GM12878 (cell line): ENCODE measurements at regions not wholly inside any gene's neighbourhood (a gene's known extent, or its start where the extent isn't known, plus 50 kb on each side); places are given as distances from the start of the nearest gene placed in this dataset.
A peak's percentile ranks its signal among the peaks of the same experiment; 100 is the strongest.
"Not testable (repeated sequence)": the region's sequence is repeated elsewhere in the genome, so short reads cannot be mapped to it uniquely, and the experiment has no call there.

Experiments used
- ATAC-seq: fragments of 200-7000 bp; cut with Tn5 transposase; 3 replicates; pipeline ENCODE4 v1.9.1; 2020; ENCODE audit warnings: mild to moderate bottlenecking, moderate library complexity
- BruUV-seq: library from RNA; stranded (reverse); fragments of 400-500 nt; replicated peaks from 2 replicates; lab custom pipeline; 2021; lab: Mats Ljungman, UMichigan
- CTCF ChIA-PET: fragments of 300-600 bp; sonication (Branson Sonifier 250); formaldehyde crosslinking; extraction: SDS; loops from one replicate; lab custom pipeline; 2021; ENCODE audit warnings: inconsistent platforms; lab: Yijun Ruan, JAX
- POLR2A ChIA-PET: fragments of 350-600 bp; formaldehyde crosslinking; extraction: SDS; loops from one replicate; lab custom pipeline; 2021; ENCODE audit warnings: inconsistent platforms; lab: Charles Lee
- RAD21 ChIA-PET: fragments of 300-600 bp; sonication (Branson Sonifier 250); formaldehyde crosslinking; loops from one replicate; lab custom pipeline; 2023; ENCODE audit warnings: antibody characterized with exemption; ENCODE audit not compliant: unreplicated experiment; lab: Charles Lee
- SMC1A ChIA-PET: fragments of 300-600 bp; sonication (Branson Sonifier 250); formaldehyde crosslinking; loops from one replicate; lab custom pipeline; 2023; ENCODE audit not compliant: unreplicated experiment, uncharacterized antibody; lab: Charles Lee
- DNase-seq: peaks from one replicate; pipeline ENCODE4 v3.0.0-alpha.2; 2011; ENCODE audit warnings: low read depth, low spot score
- FAIRE-seq: peaks from 3 replicates; lab custom pipeline; 2011; peaks lifted over from hg19 to GRCh38; lab: Jason Lieb, UNC
- H2AFZ ChIP-seq: 2 replicates; pipeline ENCODE4 v1.6.0; 2011; ENCODE audit warnings: low read depth, low read length, control low read depth; ENCODE audit not compliant: control insufficient read depth
- H3K27ac ChIP-seq: 2 replicates; pipeline ENCODE4 v1.5.1; 2011; ENCODE audit warnings: control low read depth; ENCODE audit not compliant: control insufficient read depth, insufficient read depth
- H3K27me3 ChIP-seq, 2 experiments: replicated peaks in 1 of 2; 2 replicates each; pipeline versions ENCODE4 v1.6.0 to v1.6.1; 2011; ENCODE audit warnings: low read length in 1 of 2; ENCODE audit not compliant: control insufficient read depth in 2 of 2, insufficient read depth in 2 of 2
- H3K36me3 ChIP-seq, 2 experiments: 2 replicates each; pipeline ENCODE4 v1.5.1; 2011; ENCODE audit warnings: low read length in 1 of 2; ENCODE audit not compliant: control insufficient read depth in 2 of 2, insufficient read depth in 2 of 2
- H3K4me1 ChIP-seq: 2 replicates; pipeline ENCODE4 v1.6.1; 2011; ENCODE audit warnings: mild to moderate bottlenecking, low read length, moderate library complexity, mixed read lengths; ENCODE audit not compliant: control insufficient read depth, insufficient read depth
- H3K4me2 ChIP-seq: 2 replicates; pipeline ENCODE4 v1.6.0; 2011; ENCODE audit warnings: control low read depth; ENCODE audit not compliant: control insufficient read depth, insufficient read depth
- H3K4me3 ChIP-seq: fragments of 200-600 bp; sonication (generic); 2 replicates; pipeline ENCODE4 v1.5.1; 2016
- H3K79me2 ChIP-seq: 2 replicates; pipeline ENCODE4 v1.6.0; 2011; ENCODE audit warnings: low read length; ENCODE audit not compliant: control insufficient read depth, insufficient read depth
- H3K9ac ChIP-seq: 2 replicates; pipeline ENCODE4 v1.8.0; 2011; ENCODE audit warnings: low read length, control low read depth, mixed read lengths; ENCODE audit not compliant: control insufficient read depth, insufficient read depth
- H3K9me3 ChIP-seq: replicated peaks from 3 replicates; pipeline ENCODE4 v1.5.1; 2011; ENCODE audit warnings: mild to moderate bottlenecking, low read length; ENCODE audit not compliant: control insufficient read depth, insufficient read depth
- H4K20me1 ChIP-seq: 2 replicates; pipeline ENCODE4 v1.6.0; 2011; ENCODE audit not compliant: control insufficient read depth, insufficient read depth
- WGBS: methylation state at CpG from one replicate; pipeline ENCODE4 v1.1.6; 2016; ENCODE audit warnings: low lambda C conversion rate; ENCODE audit not compliant: insufficient replicate concordance, insufficient coverage; ENCODE audit errors: missing lambda C conversion rate; 5-methylcytosine and 5-hydroxymethylcytosine counted together
- in situ Hi-C: fragments of 300-500 bp; cut with MboI; formaldehyde crosslinking; loops from 9 replicates; pipeline ENCODE4 v1.14.3; 2018; ENCODE audit warnings: mixed read lengths
- intact Hi-C: fragments of 100-400 bp; cut with micrococcal nuclease; formaldehyde crosslinking; loops from one replicate; pipeline ENCODE4 v1.14.2; 2022; ENCODE audit not compliant: unreplicated experiment
- TF ChIP-seq, protein P1 (sequence below): fragments of 450-650 bp; IDR thresholded peaks from 2 replicates; pipeline ENCODE4 v1.6.1; 2017; ENCODE audit warnings: mild to moderate bottlenecking, moderate library complexity

DNA sequence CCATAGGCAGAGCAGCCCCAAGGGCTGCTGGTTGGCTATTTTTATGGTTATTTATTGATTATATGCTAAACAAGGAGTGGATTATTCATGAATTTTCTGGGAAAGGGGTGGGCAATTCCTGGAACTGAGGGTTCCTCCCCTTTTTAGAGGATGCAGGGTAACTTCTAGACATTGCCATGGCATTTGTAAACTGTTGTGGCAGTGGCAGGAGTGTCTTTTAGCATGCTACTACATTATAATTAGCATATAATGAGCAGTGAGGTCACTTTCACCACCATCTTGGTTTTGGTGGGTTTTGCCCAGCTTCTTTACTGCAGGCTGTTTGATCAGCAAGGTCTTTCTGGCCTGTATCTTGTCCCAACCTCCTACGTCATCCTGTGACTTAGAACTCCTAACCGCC, 112.2 kb downstream of the RHOU start:
- TF ChIP-seq, protein P1, sequence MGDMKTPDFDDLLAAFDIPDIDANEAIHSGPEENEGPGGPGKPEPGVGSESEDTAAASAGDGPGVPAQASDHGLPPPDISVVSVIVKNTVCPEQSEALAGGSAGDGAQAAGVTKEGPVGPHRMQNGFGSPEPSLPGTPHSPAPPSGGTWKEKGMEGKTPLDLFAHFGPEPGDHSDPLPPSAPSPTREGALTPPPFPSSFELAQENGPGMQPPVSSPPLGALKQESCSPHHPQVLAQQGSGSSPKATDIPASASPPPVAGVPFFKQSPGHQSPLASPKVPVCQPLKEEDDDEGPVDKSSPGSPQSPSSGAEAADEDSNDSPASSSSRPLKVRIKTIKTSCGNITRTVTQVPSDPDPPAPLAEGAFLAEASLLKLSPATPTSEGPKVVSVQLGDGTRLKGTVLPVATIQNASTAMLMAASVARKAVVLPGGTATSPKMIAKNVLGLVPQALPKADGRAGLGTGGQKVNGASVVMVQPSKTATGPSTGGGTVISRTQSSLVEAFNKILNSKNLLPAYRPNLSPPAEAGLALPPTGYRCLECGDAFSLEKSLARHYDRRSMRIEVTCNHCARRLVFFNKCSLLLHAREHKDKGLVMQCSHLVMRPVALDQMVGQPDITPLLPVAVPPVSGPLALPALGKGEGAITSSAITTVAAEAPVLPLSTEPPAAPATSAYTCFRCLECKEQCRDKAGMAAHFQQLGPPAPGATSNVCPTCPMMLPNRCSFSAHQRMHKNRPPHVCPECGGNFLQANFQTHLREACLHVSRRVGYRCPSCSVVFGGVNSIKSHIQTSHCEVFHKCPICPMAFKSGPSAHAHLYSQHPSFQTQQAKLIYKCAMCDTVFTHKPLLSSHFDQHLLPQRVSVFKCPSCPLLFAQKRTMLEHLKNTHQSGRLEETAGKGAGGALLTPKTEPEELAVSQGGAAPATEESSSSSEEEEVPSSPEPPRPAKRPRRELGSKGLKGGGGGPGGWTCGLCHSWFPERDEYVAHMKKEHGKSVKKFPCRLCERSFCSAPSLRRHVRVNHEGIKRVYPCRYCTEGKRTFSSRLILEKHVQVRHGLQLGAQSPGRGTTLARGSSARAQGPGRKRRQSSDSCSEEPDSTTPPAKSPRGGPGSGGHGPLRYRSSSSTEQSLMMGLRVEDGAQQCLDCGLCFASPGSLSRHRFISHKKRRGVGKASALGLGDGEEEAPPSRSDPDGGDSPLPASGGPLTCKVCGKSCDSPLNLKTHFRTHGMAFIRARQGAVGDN = 0 out of 2 replicates have a peak, but pooled peaks have one; percentile 60
- in situ Hi-C loops, H3K4me3 ChIP-seq, H2AFZ ChIP-seq, ATAC-seq, FAIRE-seq, H3K79me2 ChIP-seq, BruUV-seq, DNase-seq, H3K9me3 ChIP-seq, H3K27me3 ChIP-seq, H3K27ac ChIP-seq, H3K4me2 ChIP-seq, H3K9ac ChIP-seq, H4K20me1 ChIP-seq, H3K36me3 ChIP-seq, H3K4me1 ChIP-seq, POLR2A ChIA-PET: not testable (repeated sequence)
- ChIA-PET CTCF (interaction anchor here (0.6 to 1.1 kb wide), 2 partner anchors 11 to 71 kb away, joined by 3 read pairs; no protein-coding TSS in a partner anchor), SMC1A (interaction anchor here (1.0 to 4.3 kb wide), 4 partner anchors 9 to 21 kb away, joined by 3 to 23 read pairs (median 22); no protein-coding TSS in a partner anchor), RAD21 (interaction anchor here (1.2 to 1.8 kb wide), 2 partner anchors 9 to 13 kb away, joined by 4 to 6 read pairs; no protein-coding TSS in a partner anchor)
- intact Hi-C loops = loop anchor here (5.0 kb wide), 1 partner anchor 45 kb away; no protein-coding TSS in a partner anchor
- WGBS = 38% methylated on average over 2 of the region's 2 CpGs
